ENCODE measurements at regions not wholly inside any gene's neighbourhood (a gene's known extent, or its start where the extent isn't known, plus 50 kb on each side); places are given as distances from the start of the nearest gene placed in this dataset.

DNA sequence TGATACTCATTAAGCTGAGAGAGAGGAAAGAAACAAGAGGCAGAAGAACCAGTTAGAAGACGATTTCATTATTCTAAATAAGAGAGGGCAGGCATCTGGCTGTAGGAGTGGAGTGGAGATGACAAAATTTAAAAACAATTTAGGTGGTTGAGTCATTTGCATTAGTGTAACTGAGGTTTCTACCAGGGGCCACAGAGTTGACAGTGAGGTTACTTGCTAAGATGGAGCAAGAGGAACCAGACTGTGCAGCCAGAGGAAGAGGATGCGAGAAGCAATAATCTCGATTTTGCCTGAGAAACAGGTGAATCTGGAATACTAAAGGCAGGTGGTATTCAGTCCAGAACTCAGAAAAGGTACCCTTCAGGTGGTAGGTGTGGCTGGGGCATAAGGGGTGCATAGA, 491.9 kb downstream of the MID1IP1 start:
- TF ChIP-seq POLR2AphosphoS5 (IDR thresholded peaks at IDR 0.05; ENCODE audit: low read depth, low read length) (no peak), TAF1 (IDR thresholded peaks at IDR 0.05; ENCODE audit: borderline replicate concordance, low read depth, low read length) (no peak)

Data from GM12892 (cell line).